GM19023 (cell line): ENCODE measurements at regions not wholly inside any gene's neighbourhood (a gene's known extent, or its start where the extent isn't known, plus 50 kb on each side); places are given as distances from the start of the nearest gene placed in this dataset.

Source experiments
- ATAC-seq: cut with Tn5 transposase; IDR thresholded peaks from one replicate; pipeline ENCODE4 v1.9.1; 2021; ENCODE audit warnings: mild to moderate bottlenecking, moderate library complexity; ENCODE audit not compliant: unreplicated experiment

GRCh38 chr18:45222180-45222579 lies 393.1 kb upstream of the SLC14A2 start:
- ATAC-seq = no peak

DNA sequence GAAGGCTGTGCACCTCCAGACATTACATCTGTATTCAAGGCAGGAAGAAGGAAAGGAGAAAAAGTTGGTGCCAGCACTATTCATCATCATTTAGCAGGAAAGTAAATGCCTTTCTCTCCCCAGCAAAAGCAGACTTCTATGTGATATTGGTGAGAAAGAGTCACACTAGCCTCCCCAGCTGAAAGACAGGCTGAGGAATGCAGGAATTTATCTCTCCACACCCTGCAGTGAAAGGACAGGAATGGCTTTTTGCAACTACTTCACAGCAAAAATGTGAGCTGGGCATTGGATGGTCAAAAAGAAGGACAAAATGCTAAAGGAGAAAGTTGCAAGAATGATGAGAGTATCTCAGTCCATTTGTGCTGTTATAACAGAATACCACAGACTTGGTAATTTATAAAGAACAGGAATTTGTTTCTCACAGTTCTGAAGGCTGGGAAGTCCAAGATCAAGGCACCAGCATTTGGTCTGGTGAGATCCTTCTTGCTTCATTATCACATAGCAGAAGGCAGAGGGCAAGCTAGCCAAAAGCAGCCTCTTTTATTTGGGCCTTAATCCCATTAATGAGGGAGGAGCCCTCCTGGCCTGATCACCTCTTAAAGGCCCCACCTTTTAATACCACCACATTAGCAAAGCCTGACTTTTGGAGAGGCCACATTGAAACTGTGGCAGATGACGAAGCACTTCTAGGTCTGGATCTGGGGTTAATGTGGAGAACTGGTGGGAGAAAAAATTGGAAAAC lies 388.1 kb upstream of the SLC14A2 start:
- ATAC-seq = no peak

DNA sequence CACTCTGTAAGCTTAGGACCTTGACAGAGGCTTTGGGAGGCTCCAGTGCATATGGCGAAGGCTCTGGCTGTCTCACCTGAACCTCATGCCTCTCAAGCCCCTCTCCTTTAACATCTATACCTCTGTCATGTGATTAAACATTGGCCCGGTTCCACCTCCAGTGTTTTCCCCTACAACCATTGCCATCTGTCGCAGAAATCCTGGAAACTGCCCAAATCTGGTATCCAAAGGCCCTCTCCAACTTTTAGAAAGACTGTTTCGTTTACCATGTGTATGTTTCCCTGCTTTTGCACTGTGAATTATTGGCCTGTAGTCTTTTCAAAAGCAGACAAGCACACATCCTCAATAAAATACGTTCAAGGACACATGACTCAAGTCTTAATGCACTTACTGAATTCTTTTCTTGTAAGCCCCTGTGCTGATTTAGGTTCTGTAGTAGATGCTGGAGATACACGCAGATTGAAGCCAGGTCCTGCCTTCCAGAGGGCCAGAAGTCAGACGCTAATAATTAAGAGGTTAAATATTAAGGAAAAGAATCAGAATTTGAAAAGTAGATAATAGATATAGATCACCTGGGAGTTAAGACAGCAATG lies 386.4 kb upstream of the SLC14A2 start:
- no peak for ATAC-seq

DNA sequence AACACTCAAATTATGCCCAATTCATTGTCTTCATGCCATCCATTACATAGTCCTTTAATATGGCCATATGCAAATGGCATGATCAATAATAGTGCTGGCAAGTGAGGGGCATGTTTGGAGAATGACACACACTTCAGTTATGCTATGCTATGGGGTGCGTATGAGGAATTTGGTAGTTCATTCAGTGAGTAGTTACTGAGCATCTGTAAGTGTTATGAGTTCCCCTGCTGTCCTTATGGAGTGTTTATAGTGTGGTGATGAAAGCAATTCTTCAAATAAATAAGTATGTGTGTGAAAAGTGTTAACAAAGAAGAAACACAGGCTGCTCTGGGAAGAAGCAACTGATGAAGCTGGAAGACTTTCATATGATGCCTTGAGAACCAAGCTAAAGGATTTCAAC lies 383.7 kb upstream of the SLC14A2 start:
- no peak for ATAC-seq

DNA sequence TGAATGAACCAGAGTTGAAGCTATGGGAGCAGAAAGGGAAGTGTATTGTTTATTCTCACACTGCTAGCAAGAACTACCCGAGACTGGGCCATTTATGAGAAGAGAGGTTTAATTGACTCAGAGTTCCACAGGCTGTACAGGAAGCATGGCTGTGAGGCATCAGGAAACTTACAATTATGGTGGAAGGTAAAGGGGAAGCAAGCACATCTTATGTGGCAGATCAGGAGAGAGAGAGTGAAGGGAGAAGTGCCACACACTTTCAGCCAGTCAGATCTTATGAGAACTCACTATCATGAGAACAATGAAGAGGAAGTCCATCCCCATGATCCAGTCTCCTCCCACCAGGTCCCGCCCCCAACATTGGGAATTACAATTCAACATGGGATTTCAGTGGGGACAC lies 383.2 kb upstream of the SLC14A2 start:
- ATAC-seq = no peak

DNA sequence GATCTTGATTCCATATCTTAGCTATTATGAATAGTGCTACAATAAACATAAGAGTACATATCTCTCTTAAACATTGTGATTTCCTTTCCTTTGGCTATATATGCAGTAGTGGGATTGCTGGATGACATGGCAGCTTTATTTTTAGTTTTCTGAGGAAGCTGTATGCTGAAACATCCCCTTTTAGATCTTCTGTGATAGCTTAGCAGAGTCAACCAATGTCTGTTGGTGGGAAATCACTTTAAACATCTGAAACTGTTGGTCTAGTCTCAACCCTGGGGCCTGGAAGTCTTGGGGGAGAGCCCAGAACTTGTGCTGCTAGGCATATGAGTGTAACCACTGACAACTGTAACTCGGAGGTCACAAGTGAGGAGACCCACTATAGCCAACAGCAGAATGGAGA lies 378.6 kb upstream of the SLC14A2 start:
- ATAC-seq = no peak

GRCh38 chr18:45237343-45238098 lies 377.8 kb upstream of the SLC14A2 start:
- no peak for ATAC-seq

DNA sequence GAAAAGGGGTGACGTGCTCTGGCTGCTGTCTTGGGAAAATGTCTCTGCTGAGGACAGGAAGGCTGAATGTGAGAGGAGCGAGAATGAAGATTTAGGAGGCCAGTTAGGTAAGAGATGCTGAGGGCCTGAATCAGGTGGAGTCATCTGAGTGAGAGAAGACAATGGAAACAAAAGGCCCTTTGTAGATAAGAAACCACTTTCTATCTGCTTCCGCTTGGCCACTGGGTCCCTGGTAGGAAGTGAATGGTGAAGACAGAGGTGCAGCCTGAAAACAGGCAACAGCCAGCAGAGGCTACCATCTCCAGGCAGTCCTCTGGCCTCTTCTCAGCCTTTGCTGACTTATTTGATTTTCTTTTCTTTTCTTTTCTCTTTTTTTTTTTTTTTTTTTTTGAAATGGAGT lies 374.0 kb upstream of the SLC14A2 start:
- no peak for ATAC-seq

GRCh38 chr18:45241982-45242565 lies 373.2 kb upstream of the SLC14A2 start:
- ATAC-seq = no peak

DNA sequence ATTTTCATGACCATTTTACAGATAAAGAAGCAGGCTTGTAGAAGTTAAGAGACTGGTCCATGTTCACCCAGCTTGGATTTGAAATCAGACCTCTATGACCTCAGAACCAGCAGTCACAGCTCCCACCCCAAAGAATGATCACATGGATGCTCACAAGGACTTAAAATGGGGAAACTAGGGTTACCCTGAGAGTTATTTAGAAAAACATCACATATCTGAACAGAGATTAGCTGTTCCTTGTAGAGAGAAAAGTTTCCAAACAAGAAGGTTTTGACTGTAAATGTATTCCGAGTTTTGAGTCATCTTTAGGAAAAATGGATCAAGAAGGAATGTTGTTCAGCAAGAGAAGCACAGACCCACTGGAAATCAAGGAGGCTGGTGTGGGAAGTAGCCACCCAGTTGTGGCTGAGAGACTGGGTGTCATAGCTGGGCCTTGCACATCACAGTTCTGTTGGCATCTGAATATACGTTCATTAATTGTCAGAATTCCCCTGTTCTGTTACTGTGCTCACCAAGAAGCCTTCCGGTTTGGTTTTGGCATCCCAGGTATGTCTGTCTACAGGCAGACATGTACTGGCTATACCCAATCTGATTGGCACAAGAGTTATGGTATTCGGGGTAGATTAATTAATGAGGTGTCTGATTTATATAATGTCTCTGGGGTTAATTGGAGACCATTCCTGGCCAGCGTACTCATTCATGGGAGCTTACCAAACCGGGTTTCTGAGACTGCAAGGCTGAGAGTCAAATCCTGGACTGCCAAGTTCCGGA lies 371.8 kb upstream of the SLC14A2 start:
- no peak for ATAC-seq

DNA sequence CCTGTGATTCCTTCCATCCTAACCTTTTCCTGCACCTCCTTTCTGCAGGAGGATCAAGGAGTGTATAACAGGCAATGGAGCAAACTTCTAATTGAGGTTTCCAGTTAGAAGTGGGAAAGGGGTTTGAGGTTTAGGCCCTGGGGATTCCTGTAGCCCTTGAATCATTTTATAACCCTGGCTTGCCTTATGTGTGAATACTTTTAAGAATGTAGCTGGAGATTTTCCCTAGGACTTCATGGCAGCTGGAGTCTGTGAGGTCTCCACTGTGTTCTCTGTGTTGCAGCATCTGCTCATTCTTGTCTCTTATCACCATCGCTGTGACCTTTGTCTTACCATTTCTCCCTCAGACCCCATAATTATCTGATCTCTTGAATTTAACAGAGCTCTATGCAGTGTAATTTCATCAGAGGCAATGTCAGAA lies 370.2 kb upstream of the SLC14A2 start:
- no peak for ATAC-seq

- ATAC-seq = no peak
These were observed 366.9 kb upstream of the SLC14A2 start for GRCh38 chr18:45248240-45248903.

- no peak for ATAC-seq
These were observed 366.0 kb upstream of the SLC14A2 start for GRCh38 chr18:45249246-45249661.

GRCh38 chr18:45250479-45250878 lies 364.8 kb upstream of the SLC14A2 start:
- ATAC-seq = no peak

DNA sequence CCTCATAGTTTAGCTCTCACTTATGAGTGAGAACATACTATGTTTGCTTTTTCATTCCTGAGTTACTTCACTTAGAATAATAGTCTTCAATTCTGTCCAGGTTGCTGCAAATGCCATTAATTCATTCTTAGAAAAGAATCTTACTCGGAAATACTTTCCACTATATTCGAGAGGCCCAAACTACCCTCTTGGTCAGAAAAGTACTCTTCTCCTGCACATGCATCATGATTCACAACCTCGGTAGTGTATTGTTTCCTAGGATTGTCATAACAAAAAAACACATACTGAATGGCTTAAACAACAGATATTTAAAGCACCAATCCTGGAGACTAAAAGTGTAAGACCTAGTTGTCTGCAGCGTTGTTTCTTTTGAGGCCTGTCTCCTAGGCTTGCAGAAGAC lies 364.0 kb upstream of the SLC14A2 start:
- no peak for ATAC-seq

DNA sequence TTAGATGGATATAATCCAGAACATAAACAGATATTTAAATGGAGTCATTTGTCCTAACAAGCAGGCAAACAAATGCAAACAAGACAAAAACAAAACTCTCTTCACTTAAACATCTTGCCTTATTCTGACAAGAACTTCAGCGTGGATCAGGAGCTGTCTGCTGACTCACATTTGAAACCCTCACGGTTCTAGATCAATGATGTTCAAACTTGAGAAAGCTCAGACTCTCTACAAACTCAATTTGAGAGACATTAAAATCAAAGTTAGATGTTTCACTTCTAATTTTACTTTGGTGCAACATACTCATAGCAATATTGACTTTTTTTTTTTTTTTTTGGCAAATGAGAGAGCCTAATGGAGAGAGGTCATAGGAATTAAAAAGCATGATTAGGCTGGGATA lies 362.8 kb upstream of the SLC14A2 start:
- ATAC-seq = no peak

DNA sequence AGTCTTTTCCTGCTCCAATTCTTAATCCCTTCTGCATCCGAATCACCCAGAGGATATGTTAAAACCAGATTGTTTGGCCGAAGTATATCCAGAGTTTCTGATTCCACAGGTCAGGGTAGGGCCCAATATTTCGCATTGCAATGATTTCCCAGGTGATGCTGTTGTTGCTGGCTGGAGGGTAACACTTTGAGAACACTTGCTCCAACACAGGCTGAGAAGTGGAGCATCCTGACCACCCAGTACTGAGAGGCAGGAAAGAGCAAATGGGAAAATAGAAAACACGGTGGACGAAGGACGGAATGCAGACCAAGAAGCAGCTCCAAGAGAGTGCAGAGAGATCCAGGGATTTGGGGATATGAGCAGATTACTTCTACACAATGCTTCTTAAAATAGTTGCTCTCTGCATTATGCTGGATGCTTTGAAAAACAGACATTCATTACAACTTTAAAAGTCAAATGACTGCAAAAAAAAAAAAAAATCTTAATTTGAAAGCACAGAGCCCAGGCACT lies 362.2 kb upstream of the SLC14A2 start:
- ATAC-seq = no peak

DNA sequence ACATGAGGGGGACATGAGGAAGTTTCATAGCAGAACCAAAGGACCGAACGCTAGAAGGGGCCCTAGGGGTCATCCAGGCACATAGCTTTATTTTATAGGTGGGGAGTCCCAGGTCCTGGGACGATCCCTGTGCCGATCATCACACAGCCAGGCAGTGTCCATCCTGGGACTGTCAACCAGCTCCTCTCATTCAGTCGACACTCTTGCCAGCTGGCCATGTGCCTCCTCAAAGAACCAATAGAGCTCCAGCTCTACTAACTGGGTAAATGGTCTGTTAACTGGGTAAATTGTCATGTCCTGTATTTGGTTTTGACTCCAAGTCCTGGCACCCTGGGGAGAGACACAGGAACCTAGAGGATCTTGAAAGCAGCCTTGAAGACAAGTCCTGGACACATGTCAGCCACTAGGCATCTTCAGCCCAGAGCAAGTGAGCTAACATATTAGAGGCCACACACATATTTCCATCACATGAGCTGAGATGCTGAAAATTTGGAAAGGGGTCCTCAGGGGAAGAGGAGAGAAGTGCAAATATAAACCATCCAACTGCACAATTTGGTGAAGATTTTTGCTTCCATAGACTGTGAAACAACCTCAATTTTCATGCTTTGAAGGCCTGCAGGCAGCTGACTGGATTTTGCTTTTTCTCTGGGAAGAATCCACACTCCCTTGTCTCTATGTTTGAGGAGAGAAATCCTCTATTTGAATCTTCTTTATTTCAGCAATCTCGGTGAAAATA lies 361.1 kb upstream of the SLC14A2 start:
- ATAC-seq = no peak

- no peak for ATAC-seq
These were observed 360.6 kb upstream of the SLC14A2 start for GRCh38 chr18:45254709-45255082.
